ENCODE measurements at regions not wholly inside any gene's neighbourhood (a gene's known extent, or its start where the extent isn't known, plus 50 kb on each side); places are given as distances from the start of the nearest gene placed in this dataset.

GRCh38 chr6:2514965-2515543 is 235.7 kb downstream of the MYLK4 start:
- H2BK15ac ChIP-seq (ENCODE audit: low read length), result no peak overlapping the region
- peaks cover 3 to 6% of the 10 kb centered on the region in 2 donors for H3K9me3 ChIP-seq (replicated peaks in 1 of 2; ENCODE audit: control insufficient read depth in 2 of 2, insufficient read depth in 1 of 2, low read depth in 1 of 2, low read length in 2 of 2)
- H4K8ac ChIP-seq (ENCODE audit: low read depth, low read length), result no peak overlapping the region
- no peaks in the 10 kb centered on the region for H3K4me1 ChIP-seq (ENCODE audit: control insufficient read depth in 2 of 2, insufficient read depth in 1 of 2, low read depth in 1 of 2, low read length in 2 of 2)
- H4K91ac ChIP-seq (ENCODE audit: low read depth, low read length, poor library complexity), result peak overlapping the region; percentile 62
- no peak overlapping the region for H2BK120ac ChIP-seq (ENCODE audit: low read depth, low read length)
- WGBS, 2 donors (ENCODE audit: extremely low coverage in 2 of 2, insufficient read length in 2 of 2, insufficient replicate concordance in 1 of 2), result no CpG with 5 or more reads among the region's 15 CpGs
- H3K79me1 ChIP-seq (ENCODE audit: low read depth, low read length), result no peaks in the 10 kb centered on the region
- H2BK12ac ChIP-seq (ENCODE audit: low read length), result no peak overlapping the region
- H3K14ac ChIP-seq (ENCODE audit: low read length), result no peak overlapping the region
- no peaks in the 10 kb centered on the region for H3K36me3 ChIP-seq (replicated peaks in 1 of 2; ENCODE audit: control insufficient read depth in 2 of 2, insufficient read depth in 2 of 2, low read length in 2 of 2)
- H3K27me3 ChIP-seq (ENCODE audit: control insufficient read depth in 3 of 3, insufficient read depth in 3 of 3, low read depth in 1 of 3, low read length in 3 of 3), result peaks cover 0 to 3% (median 0%) of the 10 kb centered on the region in 3 experiments
- no peak overlapping the region for H2BK5ac ChIP-seq (ENCODE audit: low read length)
- H3K18ac ChIP-seq (ENCODE audit: low read length), result no peak overlapping the region
- no peak overlapping the region for H3K9ac ChIP-seq (ENCODE audit: low read depth, low read length, poor library complexity)
- H2AK5ac ChIP-seq (ENCODE audit: low read depth, low read length), result no peak overlapping the region
- H3K4me2 ChIP-seq (ENCODE audit: insufficient read depth, low read length, poor library complexity, severe bottlenecking), result no peak overlapping the region
- no peak overlapping the region for H3K23ac ChIP-seq (ENCODE audit: low read depth, low read length, poor library complexity)
- no peak overlapping the region for H3K4ac ChIP-seq (ENCODE audit: low read length)
- H2AFZ ChIP-seq (ENCODE audit: low read length), result no peak overlapping the region
- no peak overlapping the region for H3K4me3 ChIP-seq (ENCODE audit: low read length in 2 of 2)
- no peak for DNase-seq (ENCODE audit: low spot score)
- no peak overlapping the region for H3K27ac ChIP-seq (replicated peaks; ENCODE audit: low read length)

DNA sequence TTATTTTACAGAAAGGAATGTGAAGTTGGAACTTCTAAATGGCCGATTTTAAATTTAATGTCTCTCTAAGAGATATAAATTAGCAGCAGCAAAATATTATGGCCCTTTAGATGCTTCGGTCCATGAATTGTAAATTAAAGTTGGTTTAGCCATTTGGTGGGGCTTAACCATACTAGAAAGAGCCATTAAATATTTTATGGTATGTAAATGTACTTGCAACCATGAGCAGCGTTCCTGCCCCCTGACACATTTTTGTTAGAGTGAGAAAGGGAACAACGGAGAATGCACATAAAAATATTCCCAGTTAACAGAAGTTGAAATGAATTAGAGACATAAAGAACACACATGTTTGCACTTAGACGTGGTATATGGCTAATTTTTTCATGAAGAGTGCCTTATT is 237.9 kb downstream of the MYLK4 start:
- Histone ChIP-seq H3K27ac (replicated peaks; ENCODE audit: low read length) (no peak overlapping the region), H2BK15ac (ENCODE audit: low read length) (no peak overlapping the region), H2AK5ac (ENCODE audit: low read depth, low read length) (no peak overlapping the region), H3K4me2 (ENCODE audit: insufficient read depth, low read length, poor library complexity, severe bottlenecking) (no peak overlapping the region), H3K9ac (ENCODE audit: low read depth, low read length, poor library complexity) (no peak overlapping the region), H3K27me3 (ENCODE audit: control insufficient read depth in 3 of 3, insufficient read depth in 3 of 3, low read depth in 1 of 3, low read length in 3 of 3) (peaks cover 0 to 3% (median 0%) of the 10 kb centered on the region in 3 experiments), H3K14ac (ENCODE audit: low read length) (no peak overlapping the region), H2BK12ac (ENCODE audit: low read length) (no peak overlapping the region), H3K9me3 (replicated peaks in 1 of 2; ENCODE audit: control insufficient read depth in 2 of 2, insufficient read depth in 1 of 2, low read depth in 1 of 2, low read length in 2 of 2) (no peaks in the 10 kb centered on the region), H2BK120ac (ENCODE audit: low read depth, low read length) (no peak overlapping the region), H3K18ac (ENCODE audit: low read length) (no peak overlapping the region), H2AFZ (ENCODE audit: low read length) (no peak overlapping the region), H4K8ac (ENCODE audit: low read depth, low read length) (no peak overlapping the region), H3K4me1 (ENCODE audit: control insufficient read depth in 2 of 2, insufficient read depth in 1 of 2, low read depth in 1 of 2, low read length in 2 of 2) (no peaks in the 10 kb centered on the region), H3K23ac (ENCODE audit: low read depth, low read length, poor library complexity) (no peak overlapping the region), H3K36me3 (replicated peaks in 1 of 2; ENCODE audit: control insufficient read depth in 2 of 2, insufficient read depth in 2 of 2, low read length in 2 of 2) (no peaks in the 10 kb centered on the region), H3K4me3 (ENCODE audit: low read length in 2 of 2) (no peak overlapping the region), H2BK5ac (ENCODE audit: low read length) (no peak overlapping the region), H3K79me1 (ENCODE audit: low read depth, low read length) (no peaks in the 10 kb centered on the region), H3K4ac (ENCODE audit: low read length) (no peak overlapping the region), H4K91ac (ENCODE audit: low read depth, low read length, poor library complexity) (no peak overlapping the region)
- no CpG with 5 or more reads among the region's 5 CpGs for WGBS, 2 donors (ENCODE audit: extremely low coverage in 2 of 2, insufficient read length in 2 of 2, insufficient replicate concordance in 1 of 2)
- no peak for DNase-seq (ENCODE audit: low spot score)

GRCh38 chr6:2510316-2510715 is 240.4 kb downstream of the MYLK4 start:
- no peak overlapping the region for H3K4me2 ChIP-seq (ENCODE audit: insufficient read depth, low read length, poor library complexity, severe bottlenecking)
- H2BK5ac ChIP-seq (ENCODE audit: low read length), result no peak overlapping the region
- H3K27ac ChIP-seq (replicated peaks; ENCODE audit: low read length), result no peak overlapping the region
- H3K4ac ChIP-seq (ENCODE audit: low read length), result no peak overlapping the region
- no peak for DNase-seq (ENCODE audit: low spot score)
- peaks cover 0 to 3% (median 0%) of the 10 kb centered on the region in 3 experiments for H3K27me3 ChIP-seq (ENCODE audit: control insufficient read depth in 3 of 3, insufficient read depth in 3 of 3, low read depth in 1 of 3, low read length in 3 of 3)
- no peak overlapping the region for H4K8ac ChIP-seq (ENCODE audit: low read depth, low read length)
- no peak overlapping the region for H3K14ac ChIP-seq (ENCODE audit: low read length)
- no peak overlapping the region for H2AK5ac ChIP-seq (ENCODE audit: low read depth, low read length)
- H4K91ac ChIP-seq (ENCODE audit: low read depth, low read length, poor library complexity), result no peak overlapping the region
- H2AFZ ChIP-seq (ENCODE audit: low read length), result no peak overlapping the region
- no peak overlapping the region for H3K4me3 ChIP-seq (ENCODE audit: low read length in 2 of 2)
- WGBS, 2 donors (ENCODE audit: extremely low coverage in 2 of 2, insufficient read length in 2 of 2, insufficient replicate concordance in 1 of 2), result no CpG with 5 or more reads among the region's 13 CpGs
- no peak overlapping the region for H3K18ac ChIP-seq (ENCODE audit: low read length)
- H3K4me1 ChIP-seq (ENCODE audit: control insufficient read depth in 2 of 2, insufficient read depth in 1 of 2, low read depth in 1 of 2, low read length in 2 of 2), result no peaks in the 10 kb centered on the region
- no peak overlapping the region for H2BK15ac ChIP-seq (ENCODE audit: low read length)
- H3K9ac ChIP-seq (ENCODE audit: low read depth, low read length, poor library complexity), result no peak overlapping the region
- no peaks in the 10 kb centered on the region for H3K36me3 ChIP-seq (replicated peaks in 1 of 2; ENCODE audit: control insufficient read depth in 2 of 2, insufficient read depth in 2 of 2, low read length in 2 of 2)
- no peak overlapping the region for H2BK120ac ChIP-seq (ENCODE audit: low read depth, low read length)
- H3K79me1 ChIP-seq (ENCODE audit: low read depth, low read length), result no peaks in the 10 kb centered on the region
- no peak overlapping the region for H3K23ac ChIP-seq (ENCODE audit: low read depth, low read length, poor library complexity)
- no peak overlapping the region for H2BK12ac ChIP-seq (ENCODE audit: low read length)
- H3K9me3 ChIP-seq (replicated peaks in 1 of 2; ENCODE audit: control insufficient read depth in 2 of 2, insufficient read depth in 1 of 2, low read depth in 1 of 2, low read length in 2 of 2), result peaks cover 0 to 2% of the 10 kb centered on the region in 2 donors

DNA sequence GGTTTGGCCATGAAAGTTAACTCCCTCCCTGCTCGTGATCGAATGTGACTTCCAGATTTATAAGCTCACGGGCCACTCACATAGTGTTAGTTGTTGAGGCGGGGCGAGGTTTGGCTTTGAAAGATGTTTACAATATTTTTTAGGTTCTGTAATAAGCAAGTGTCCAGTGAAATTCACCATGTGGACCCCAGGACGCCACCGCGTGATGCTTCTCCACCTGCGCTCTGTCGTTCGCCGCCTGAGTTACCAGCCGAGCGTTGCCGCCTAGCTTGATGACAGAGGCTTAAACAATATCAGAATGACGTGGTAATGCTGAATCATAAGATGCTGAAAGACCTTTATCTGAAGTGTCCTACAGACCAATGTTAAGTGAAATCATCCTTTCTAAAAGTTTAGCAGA is 241.0 kb downstream of the MYLK4 start:
- H3K9me3 ChIP-seq (replicated peaks in 1 of 2; ENCODE audit: control insufficient read depth in 2 of 2, insufficient read depth in 1 of 2, low read depth in 1 of 2, low read length in 2 of 2), result peaks cover 0 to 2% of the 10 kb centered on the region in 2 donors
- H2AFZ ChIP-seq (ENCODE audit: low read length), result no peak overlapping the region
- H3K4ac ChIP-seq (ENCODE audit: low read length), result no peak overlapping the region
- no peak overlapping the region for H3K23ac ChIP-seq (ENCODE audit: low read depth, low read length, poor library complexity)
- no peak overlapping the region for H3K9ac ChIP-seq (ENCODE audit: low read depth, low read length, poor library complexity)
- no peak overlapping the region for H3K4me2 ChIP-seq (ENCODE audit: insufficient read depth, low read length, poor library complexity, severe bottlenecking)
- no peaks in the 10 kb centered on the region for H3K79me1 ChIP-seq (ENCODE audit: low read depth, low read length)
- H3K4me1 ChIP-seq (ENCODE audit: control insufficient read depth in 2 of 2, insufficient read depth in 1 of 2, low read depth in 1 of 2, low read length in 2 of 2), result no peaks in the 10 kb centered on the region
- no peak overlapping the region for H2BK15ac ChIP-seq (ENCODE audit: low read length)
- no peaks in the 10 kb centered on the region for H3K36me3 ChIP-seq (replicated peaks in 1 of 2; ENCODE audit: control insufficient read depth in 2 of 2, insufficient read depth in 2 of 2, low read length in 2 of 2)
- H2AK5ac ChIP-seq (ENCODE audit: low read depth, low read length), result no peak overlapping the region
- no peak overlapping the region for H2BK5ac ChIP-seq (ENCODE audit: low read length)
- H3K27me3 ChIP-seq (ENCODE audit: control insufficient read depth in 3 of 3, insufficient read depth in 3 of 3, low read depth in 1 of 3, low read length in 3 of 3), result peaks cover 0 to 3% (median 0%) of the 10 kb centered on the region in 3 experiments
- H3K18ac ChIP-seq (ENCODE audit: low read length), result no peak overlapping the region
- no peak overlapping the region for H2BK120ac ChIP-seq (ENCODE audit: low read depth, low read length)
- no CpG with 5 or more reads among the region's 16 CpGs for WGBS, 2 donors (ENCODE audit: extremely low coverage in 2 of 2, insufficient read length in 2 of 2, insufficient replicate concordance in 1 of 2)
- H3K14ac ChIP-seq (ENCODE audit: low read length), result no peak overlapping the region
- H3K27ac ChIP-seq (replicated peaks; ENCODE audit: low read length), result no peak overlapping the region
- no peak overlapping the region for H4K8ac ChIP-seq (ENCODE audit: low read depth, low read length)
- no peak for DNase-seq (ENCODE audit: low spot score)
- H4K91ac ChIP-seq (ENCODE audit: low read depth, low read length, poor library complexity), result no peak overlapping the region
- H3K4me3 ChIP-seq (ENCODE audit: low read length in 2 of 2), result no peak overlapping the region
- H2BK12ac ChIP-seq (ENCODE audit: low read length), result no peak overlapping the region
